ENCODE measurements at regions not wholly inside any gene's neighbourhood (a gene's known extent, or its start where the extent isn't known, plus 50 kb on each side); places are given as distances from the start of the nearest gene placed in this dataset.

DNA sequence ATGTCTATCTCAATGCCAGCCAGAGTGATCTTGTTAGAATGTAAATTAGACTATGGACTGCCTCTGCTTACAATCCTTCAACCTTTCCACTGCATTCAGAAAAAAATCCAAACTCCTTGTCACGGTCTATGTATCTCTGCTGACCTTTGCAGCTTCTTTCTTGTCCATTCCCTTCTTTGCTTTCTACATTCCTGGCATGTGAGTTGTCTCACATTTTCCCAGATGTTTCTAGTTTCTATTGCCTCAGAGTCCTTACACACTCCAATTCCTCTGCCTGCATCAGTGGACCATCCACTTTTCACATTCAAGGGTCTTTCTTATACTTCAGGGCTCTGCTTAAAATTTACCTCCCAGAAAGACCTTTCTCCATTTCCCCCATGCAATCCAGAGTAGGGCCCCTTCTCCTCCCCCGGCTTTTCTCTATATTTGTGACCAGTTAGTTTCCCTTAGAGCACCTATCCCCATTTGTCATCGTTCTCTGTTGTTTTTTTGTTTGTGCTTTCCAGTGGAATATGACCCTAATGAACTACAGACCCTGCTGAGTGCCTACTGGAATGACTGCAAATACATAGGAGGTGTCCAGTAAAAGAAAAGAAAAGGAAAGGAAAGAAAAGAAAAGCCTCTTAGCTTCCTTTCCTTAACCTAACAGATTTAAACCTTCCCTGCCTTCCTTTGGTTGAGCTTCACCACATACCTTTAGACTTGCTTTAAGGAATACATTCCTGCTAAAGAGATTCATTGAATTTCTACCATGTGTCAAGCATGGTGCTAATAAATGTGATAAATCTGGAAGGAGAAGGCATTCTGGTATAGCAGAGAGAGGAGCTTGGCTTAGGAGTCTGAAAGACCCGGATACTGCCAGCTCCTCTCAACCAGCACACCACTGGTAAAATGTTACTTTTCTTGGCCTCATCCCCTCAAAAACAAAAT, 102.0 kb downstream of the DIRAS3 start:
- peak; percentile 71 to 73 for DNase-seq (ENCODE audit: low read depth in 2 of 2)

DNA sequence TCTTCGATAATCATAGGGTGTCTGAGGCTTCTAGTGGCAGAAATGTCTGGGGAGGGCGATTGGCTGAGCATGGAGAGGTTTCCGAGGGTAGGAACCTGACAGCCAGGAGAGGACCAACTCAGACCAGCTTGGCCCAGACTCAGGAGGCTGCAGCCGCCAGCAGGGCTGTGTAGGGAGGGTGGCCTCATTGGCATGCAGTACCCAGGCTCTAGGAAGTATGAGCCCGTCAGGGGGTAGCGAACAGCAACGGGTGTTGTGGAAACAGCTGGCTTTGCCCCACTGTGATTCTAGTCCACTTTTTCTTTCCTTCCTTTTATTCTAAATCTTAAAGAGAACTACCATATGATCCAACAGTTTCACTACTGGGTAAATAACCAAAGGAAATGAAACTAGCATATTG, 103.3 kb downstream of the DIRAS3 start:
- no peak for DNase-seq (ENCODE audit: low read depth in 2 of 2)

DNA sequence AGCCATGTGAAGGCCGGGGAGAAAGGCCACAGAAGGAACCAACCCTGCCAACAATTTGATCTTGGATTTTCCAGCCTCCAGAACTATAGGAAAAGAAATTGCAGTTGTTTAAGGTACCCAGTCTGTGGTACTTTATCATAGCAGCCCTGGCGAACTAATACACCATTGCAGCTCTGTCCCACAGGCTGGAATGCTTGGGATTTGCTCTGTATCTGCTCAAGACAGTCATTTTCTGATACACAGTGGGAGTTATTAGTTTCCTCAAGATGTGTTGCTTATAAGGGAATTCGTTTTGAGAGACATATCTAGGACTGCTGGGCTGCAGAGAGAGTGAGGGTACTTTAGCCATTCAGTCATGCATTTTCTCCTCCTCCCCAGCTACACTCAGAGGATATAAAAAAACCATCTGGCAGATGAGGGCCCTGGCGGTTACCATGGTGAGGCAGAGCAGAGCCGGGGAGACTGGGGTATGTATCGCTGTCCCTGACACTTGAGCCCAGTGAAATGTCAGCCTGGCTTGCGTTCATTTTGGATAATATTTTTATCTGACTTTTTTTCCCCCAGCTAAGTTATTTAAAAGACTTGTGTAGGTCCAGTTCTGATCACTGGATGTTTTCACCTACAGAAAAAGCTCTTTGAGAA, 104.6 kb downstream of the DIRAS3 start:
- DNase-seq (ENCODE audit: low read depth in 2 of 2): no peak

DNA sequence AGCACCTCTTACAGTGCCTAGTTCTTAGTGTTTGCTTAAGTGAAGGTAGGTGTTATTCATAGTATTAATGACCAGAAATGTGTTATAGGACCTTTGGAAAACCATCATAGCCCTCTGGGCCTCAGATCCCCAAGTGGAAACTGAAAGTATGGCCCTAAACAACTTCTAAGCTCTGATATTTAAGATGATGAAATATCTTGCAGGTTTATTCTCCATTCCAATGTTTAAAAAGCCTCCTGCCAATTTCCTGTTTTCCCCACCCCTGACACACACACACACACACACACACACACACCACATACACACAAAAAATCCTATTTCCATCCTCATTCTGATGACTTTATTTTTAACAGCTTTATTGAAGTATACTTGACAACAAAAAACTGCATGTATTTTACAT, 108.2 kb downstream of the DIRAS3 start:
- DNase-seq (ENCODE audit: low read depth in 2 of 2): no peak

DNA sequence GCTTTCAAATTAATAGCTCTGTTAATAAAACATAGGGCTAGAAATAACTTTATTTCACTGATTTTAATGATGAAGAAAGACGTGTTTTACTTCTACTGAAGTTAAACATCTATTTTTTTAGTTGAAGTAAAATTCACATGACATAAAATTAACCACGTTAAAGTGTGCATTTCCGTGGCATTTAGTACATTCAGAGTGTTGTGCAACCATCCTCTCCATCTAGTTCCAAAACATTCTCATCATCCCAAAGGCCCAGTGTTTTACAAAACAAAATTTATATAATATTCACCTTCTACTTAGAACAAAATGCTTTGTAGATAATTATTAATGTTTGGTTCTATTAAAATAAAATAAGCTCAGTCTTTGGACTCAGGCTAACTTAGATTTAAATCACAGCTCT, 108.5 kb upstream of the GNG12 start:
- DNase-seq (ENCODE audit: low read depth in 2 of 2): no peak

DNA sequence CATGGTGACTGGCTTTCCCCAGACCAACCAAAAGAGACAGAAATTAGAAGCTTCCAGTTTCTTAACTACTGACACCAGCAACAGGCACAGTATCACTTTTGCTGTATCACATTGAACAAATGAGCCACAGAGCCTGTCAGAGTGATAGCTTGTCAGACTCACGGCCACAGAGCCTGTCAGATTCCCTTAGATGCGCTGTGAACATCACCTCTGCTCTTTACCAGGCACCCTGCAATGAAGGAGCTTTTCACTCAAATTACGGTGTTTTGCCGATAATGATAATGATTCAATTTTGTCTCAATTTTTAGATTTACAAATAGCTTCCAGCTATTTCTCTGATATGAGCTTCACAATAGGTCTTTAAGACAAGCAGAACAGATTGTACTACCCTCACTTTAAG, 107.9 kb upstream of the GNG12 start:
- no peak for DNase-seq (ENCODE audit: low read depth in 2 of 2)

DNA sequence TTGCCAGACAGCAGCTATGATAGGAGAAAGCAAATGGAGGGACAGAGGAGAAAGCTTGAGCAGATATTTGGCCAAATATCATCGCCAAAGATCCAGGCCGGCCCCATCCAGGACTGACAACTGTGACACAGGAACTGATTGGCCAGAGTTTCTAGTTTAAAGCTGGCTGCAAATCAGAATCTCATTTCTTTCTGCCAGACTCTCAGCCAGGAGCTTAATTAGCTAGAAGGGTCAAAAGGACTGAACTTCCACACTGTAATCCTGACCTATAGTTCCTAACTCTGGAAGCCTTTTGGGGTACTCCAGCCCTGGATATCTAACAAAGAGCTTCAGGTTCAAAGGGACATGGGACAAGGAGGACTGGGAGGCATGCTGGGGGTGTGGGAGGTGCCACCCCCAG, 106.7 kb upstream of the GNG12 start:
- no peak for DNase-seq (ENCODE audit: low read depth in 2 of 2)

DNA sequence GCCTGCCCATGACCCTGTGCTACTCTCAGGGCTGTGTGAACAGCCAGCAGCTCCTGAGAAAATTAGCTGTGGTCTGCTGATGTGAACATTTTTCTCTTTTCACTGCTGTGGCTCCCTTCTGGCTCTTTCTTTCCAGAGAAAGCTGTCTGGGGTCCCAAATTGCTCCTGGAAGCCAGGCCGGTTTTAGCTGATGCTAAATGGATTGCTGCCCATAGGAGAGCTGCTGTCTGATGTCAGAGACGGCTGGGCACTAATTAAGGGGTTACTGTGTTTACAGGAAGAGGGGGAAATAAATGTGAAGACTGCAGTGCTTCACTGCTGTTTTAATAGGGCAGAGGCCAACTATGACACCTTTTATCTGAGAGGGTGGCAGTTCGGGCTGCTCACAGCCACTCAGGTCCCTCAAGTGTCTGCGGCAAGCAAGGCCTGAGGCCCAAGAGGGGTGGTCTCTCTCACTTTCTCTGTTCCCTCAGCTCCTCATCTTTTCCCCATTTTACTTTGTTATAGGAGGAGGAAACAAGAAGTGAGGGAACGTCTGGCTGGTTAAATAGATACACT, 106.0 kb upstream of the GNG12 start:
- no peak for DNase-seq (ENCODE audit: low read depth in 2 of 2)

DNA sequence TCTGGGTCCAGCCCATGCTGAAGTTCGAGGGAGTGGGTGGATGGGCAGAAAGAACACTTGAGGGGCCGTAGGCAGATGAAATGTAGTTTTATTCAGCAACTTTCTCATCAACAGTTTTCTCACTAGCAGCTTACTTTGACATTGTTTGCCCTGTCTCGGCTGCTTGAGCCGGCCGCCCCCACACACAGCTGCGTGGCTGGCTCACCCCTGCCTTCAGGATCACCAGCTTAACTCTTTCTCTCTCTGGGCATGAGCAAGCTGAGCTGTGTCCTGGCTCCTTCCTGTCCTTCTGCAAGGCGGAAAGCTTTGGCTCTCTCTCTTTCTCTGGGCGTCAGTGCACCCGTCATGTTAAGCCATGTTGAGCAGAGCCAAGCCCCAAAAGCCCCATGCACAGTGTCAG, 104.4 kb upstream of the GNG12 start:
- DNase-seq (ENCODE audit: low read depth in 2 of 2): no peak

DNA sequence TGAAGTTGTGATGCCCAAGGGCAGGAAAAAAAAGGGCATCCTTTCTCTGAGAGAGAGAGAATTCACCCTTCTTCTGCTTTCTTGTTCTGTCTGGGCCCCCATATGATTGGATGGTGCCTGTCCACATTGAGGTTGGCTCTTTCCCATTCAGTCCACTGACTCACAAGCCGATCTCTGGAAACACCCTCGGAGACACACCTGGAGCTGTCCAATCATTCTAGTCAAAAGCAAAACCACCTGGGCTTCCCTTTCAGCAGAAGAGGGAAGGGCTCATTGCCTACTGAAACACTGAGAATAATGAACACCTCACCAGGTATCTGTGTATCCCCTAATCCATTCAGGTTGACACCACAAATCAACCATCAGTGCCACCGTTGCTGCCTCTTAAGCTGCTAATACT, 103.7 kb upstream of the GNG12 start:
- DNase-seq (ENCODE audit: low read depth in 2 of 2): no peak

DNA sequence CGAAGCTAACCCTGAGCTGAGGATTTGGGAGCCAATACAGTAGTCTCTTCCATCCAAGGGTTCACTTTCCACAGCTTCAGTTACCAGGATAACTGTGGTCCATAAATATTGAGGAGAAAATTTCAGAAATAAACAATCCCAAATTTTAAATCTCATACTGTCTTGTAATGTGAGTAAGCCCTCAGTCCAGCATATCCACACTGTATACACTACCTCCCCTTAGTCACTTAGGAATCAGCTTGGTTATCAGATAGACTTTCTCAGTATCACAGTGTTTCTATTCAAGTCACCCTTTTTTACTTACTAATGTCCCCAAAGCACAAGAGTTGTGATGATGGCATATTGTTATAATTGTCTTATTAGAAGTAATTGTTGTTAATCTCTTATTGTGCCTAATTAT, 102.3 kb upstream of the GNG12 start:
- DNase-seq (ENCODE audit: low read depth in 2 of 2): no peak

DNA sequence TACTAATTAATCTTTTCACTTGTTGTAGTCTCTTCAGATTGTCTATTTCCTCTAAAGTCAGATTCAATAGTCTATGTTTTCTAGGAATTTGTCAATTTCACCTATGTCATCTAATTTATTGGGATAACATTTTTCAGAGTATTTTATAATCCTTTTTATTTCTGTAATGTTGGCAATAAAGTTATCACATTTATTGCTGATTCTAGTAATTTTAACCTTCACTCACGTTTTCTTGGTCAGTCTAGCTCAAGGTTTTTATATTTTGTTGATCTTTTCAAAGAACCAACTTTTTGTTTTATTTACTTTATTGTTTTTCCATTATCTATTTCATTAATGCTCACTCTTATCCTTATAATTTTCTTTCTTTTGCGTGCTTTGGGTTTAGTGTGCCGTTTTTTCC, 97.9 kb upstream of the GNG12 start:
- DNase-seq (ENCODE audit: low read depth in 2 of 2): no peak

DNA sequence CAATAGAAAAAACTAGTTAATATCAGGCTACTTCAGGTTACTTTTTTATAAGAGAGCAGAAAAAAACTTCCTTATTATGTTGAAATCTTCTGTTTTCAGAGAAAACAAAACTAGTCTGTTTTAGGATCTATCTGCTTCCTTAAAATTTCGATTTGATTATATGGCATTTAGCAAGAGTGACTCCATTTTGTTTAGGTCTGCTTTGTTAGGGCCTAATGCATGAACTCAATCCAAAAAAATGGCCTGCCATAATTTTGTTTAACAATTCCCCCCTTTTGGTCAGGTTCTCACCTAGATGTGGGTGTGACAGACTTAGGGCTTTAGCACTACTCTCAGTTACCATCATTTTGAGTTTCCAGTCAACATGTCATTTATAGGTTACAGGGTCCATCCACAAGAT, 89.8 kb upstream of the GNG12 start:
- no peak for DNase-seq (ENCODE audit: low read depth in 2 of 2)

DNA sequence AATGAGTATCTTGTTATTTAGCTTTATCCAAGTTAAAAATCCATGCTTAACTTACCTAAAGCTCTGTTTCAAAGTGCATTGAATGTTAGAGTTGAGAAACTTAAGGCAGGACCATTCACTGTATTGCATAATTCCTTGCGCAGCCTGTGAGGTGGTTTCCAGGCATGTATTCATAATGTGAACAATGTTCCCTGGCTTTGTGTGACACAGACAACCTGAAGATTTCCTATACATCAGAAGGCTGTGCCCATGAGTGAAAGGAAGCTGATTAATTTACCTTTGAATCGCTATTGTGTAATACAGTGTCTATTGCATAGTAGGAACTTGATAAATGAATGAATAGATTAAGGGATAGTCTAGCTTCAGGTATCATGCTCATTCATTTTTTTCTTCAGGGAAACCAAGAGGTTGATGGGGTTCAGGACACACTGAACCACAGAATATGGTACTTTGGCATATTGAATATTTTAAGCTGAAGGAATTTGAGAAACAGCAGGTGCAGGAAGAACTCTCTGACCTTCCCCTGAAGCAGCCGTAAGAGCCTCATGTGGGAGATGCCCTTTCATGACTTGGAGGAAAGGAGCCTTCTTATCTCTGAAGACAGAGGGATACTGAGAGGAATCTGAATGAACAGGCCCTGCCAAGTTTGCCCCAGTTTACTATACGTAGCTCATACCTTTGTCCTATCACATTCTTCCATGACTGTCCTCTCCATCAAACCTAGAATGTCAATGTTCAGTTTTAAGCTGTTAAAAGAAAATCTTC, 88.6 kb upstream of the GNG12 start:
- DNase-seq (ENCODE audit: low read depth in 2 of 2): no peak

DNA sequence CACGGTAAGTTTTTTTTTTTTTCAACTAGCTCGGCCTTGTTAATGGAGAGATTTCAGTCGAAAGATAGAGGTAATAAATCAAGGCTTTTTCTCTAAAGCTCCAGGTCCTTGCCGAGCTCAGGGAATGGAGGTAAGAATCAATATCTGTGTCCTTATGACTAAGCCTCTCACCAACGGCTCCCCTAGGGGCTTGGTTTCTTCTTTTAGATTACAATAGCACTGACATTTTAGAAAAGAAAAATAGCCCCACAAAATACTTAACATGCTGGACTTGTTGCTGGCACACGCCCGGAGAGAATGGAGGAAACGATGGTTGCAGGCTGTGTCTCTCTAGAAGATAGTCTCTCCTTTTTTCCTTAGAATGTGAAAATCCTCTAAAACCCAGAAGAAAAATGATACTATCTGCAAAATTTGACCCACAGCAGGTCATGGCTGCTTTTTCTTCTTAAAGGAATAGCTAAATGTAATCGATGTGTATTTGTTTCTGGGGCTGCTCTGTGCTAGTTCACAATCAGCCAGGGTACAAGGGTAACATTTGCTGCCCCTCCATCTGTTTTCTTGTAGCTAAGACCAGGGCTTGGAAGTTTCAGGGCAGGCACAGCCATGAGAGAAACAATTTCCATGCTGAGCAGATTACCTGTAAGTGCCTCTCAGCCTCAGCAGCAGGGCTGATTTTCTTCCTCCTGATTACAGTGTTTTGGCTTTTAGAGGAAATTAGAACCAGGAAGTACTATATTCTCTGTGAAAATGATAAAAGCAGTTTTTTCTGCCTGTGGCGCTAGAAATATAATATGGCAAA, 86.2 kb upstream of the GNG12 start:
- DNase-seq (ENCODE audit: low read depth in 2 of 2): no peak

DNA sequence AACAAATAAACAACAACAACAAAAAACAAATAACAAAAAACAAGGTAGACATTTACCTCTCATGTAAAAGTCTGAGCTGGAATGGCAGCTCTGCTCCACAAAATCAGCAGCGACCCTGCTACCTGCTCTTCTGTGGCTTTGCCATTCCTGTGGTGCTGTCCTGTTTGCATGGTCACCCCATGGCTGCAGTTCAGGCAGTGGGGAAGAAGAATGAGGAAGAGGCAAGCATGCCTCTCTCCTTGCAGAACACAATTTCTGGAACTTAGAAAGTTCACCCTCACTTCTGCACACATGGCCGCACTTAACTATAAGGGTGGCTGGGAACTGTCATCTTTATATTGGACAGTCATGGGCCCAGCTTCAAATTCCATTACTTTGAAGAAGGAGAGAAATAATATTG, 84.8 kb upstream of the GNG12 start:
- no peak for DNase-seq (ENCODE audit: low read depth in 2 of 2)

DNA sequence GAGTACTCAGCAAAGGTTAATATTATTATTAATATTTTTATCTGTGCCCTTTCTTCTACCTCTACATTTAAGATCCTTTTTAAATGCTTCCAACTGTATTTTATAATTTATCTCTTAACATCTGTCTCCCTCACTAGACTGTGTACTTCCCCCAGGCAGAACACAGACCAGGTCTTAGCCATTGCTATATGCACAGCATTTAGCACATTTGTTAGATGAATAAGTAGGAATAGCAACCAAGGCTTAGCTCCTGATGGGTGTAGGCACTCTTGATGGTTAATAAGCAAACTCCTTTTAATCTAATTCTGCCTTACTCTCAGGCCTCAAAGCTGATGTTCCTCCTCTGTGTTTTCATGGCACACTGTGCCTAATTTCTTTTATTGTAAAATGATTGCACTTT, 83.7 kb upstream of the GNG12 start:
- DNase-seq (ENCODE audit: low read depth in 2 of 2): no peak

DNA sequence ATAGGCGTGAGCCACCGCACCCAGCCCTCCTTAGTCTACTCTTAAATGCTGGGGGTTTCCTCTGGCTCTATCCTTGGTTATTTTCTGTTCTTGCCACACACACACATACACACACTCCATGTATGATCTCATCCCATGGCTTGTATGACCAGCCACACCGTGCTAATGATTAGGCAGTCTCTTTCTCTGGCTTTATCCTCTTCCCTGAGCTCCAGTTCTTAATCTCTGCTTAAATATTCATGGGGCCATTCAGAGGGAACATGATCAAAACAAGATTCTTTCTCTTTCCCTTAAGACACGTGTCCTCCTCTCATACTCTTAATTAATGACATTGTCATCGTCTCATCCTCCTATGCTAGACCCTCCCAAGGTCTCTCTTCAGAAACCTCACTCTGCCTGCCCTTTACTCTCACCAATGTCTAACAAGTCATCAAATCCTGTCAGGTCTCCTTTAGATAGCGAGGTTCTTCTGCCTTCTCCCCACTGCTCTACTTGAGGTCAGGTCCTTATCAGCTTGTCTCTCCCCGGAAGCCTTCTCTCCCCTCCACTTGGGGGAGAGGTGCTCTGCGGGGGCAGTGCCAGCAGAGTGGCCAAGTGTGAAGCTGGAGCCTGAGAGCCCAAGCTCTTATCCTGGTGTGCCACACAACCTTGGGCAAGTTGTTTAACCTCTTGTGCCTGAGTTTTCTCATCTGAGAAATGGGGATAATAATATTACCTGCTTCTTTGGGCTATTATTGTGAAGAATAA, 83.0 kb upstream of the GNG12 start:
- no peak for DNase-seq (ENCODE audit: low read depth in 2 of 2)

DNA sequence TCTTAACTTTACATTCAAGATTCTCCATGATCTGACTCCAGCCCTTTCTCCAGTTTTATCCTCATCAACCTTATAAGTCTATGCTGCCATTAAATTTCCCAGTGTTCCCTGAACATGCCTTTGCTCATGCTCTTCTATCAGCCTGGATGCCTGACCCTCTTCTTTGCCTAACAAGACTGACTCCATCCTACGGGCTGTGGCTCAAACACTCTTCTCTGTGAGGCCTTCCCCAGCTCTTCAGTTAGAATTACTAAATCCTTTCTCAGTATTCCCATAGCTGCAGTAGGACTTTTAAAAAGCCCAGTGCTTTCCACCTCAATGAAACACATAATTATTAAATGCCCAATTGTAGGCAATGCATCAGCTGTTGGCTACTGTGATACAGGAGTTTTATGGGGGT, 76.5 kb upstream of the GNG12 start:
- no peak for DNase-seq (ENCODE audit: low read depth in 2 of 2)

DNA sequence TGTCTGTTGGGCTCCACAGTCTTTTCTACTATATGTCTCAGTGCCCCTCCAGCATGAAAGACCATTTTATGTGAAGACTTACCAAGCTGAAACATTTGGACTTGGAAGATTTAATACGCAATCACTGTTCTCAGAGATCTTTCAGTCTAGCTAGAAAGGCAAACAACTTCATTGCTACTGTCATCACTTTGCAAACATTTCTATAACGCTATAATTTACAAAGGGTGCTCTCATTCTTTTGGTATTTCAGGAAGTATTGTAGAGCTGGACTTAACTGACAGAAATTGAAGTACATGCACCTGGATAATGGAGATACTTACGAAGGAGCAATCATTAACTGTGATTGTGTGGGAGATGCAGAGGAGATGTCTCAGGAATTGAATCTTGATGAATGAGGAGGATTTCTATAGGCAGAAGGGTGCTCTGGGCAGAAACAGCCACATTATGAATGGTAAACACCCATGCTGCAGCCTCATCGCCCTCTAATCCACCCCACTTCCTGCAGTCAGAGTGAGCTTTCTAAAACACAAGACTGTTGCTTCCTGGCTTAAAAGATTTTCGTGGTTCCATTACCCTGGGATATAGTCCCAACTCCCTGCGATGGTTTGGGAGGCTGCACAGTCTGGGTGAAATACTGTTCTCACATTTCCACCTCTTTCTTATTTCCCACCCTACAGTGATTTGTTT, 75.1 kb upstream of the GNG12 start:
- no peak for DNase-seq (ENCODE audit: low read depth in 2 of 2)

Data from fibroblast of skin of left biceps (primary cell).